H1 (cell line): ENCODE measurements at regions not wholly inside any gene's neighbourhood (a gene's known extent, or its start where the extent isn't known, plus 50 kb on each side); places are given as distances from the start of the nearest gene placed in this dataset.

Experiments used
- CTCF ChIA-PET: fragments of 300-600 bp; sonication (Branson Sonifier 250); formaldehyde crosslinking; loops from one replicate; lab custom pipeline; 2021; ENCODE audit not compliant: partially characterized antibody; lab: Charles Lee
- POLR2A ChIA-PET: fragments of 300-600 bp; sonication (Branson Sonifier 250); formaldehyde crosslinking; loops from one replicate; lab custom pipeline; 2021; ENCODE audit warnings: inconsistent platforms; ENCODE audit not compliant: partially characterized antibody; lab: Charles Lee
- DNase-seq, 2 experiments: peaks; one replicate each; pipeline versions ENCODE4 v3.0.0 to v3.0.0-alpha.2; 2010 to 2022; ENCODE audit warnings: low spot score in 2 of 2, low read depth in 1 of 2, mixed read lengths in 1 of 2
- FAIRE-seq: peaks from 2 replicates; lab custom pipeline; 2011; peaks lifted over from hg19 to GRCh38; lab: Jason Lieb, UNC
- H2AFZ ChIP-seq: 2 replicates; pipeline ENCODE4 v1.8.1; 2012; ENCODE audit warnings: low read length, inconsistent platforms
- H2AK5ac ChIP-seq: 2 replicates; pipeline ENCODE4 v1.6.1; 2013; ENCODE audit warnings: low read depth, low read length
- H2BK120ac ChIP-seq: replicated peaks from 2 replicates; pipeline ENCODE3; 2013; ENCODE audit warnings: low read depth, low read length, inconsistent platforms
- H2BK12ac ChIP-seq: 2 replicates; pipeline ENCODE4 v1.6.1; 2013; ENCODE audit warnings: low read depth, low read length
- H2BK15ac ChIP-seq: 2 replicates; pipeline ENCODE4 v1.6.1; 2013; ENCODE audit warnings: low read length
- H2BK20ac ChIP-seq: 2 replicates; pipeline ENCODE4 v1.6.1; 2013; ENCODE audit warnings: low read length
- H2BK5ac ChIP-seq: 2 replicates; pipeline ENCODE4 v1.6.1; 2013; ENCODE audit warnings: low read depth, low read length
- H3K14ac ChIP-seq: 2 replicates; pipeline ENCODE4 v1.6.1; 2013; ENCODE audit warnings: inconsistent platforms; ENCODE audit not compliant: insufficient read length
- H3K18ac ChIP-seq: 2 replicates; pipeline ENCODE4 v1.6.1; 2013; ENCODE audit warnings: low read length; ENCODE audit errors: extremely low read depth
- H3K23ac ChIP-seq: 2 replicates; pipeline ENCODE4 v1.6.1; 2013; ENCODE audit warnings: inconsistent platforms; ENCODE audit not compliant: insufficient read length
- H3K23me2 ChIP-seq: 2 replicates; pipeline ENCODE4 v1.6.1; 2013; ENCODE audit warnings: low read depth, low read length
- H3K27ac ChIP-seq: 2 replicates; pipeline ENCODE4 v1.6.1; 2011; ENCODE audit warnings: low read depth, low read length, inconsistent platforms
- H3K27me3 ChIP-seq, 4 experiments: replicated peaks in 1 of 4; 1 replicate in 1 of 4; 2 replicates in 3 of 4; pipeline versions ENCODE4 v1.6.1 to v1.8.1; 2011 to 2013; ENCODE audit warnings: low read length in 3 of 4, mild to moderate bottlenecking in 3 of 4, inconsistent platforms in 2 of 4, mixed read lengths in 2 of 4, moderate library complexity in 1 of 4; ENCODE audit not compliant: control insufficient read depth in 3 of 4, insufficient read depth in 3 of 4; ENCODE audit errors: extremely low read depth in 1 of 4
- H3K36me3 ChIP-seq, 4 experiments: 2 replicates each; pipeline versions ENCODE4 v1.6.1 to v1.8.1; 2011 to 2013; ENCODE audit warnings: mild to moderate bottlenecking in 4 of 4, low read length in 3 of 4, moderate library complexity in 2 of 4, control low read depth in 1 of 4, inconsistent platforms in 1 of 4; ENCODE audit not compliant: insufficient read depth in 4 of 4, control insufficient read depth in 2 of 4
- H3K4ac ChIP-seq: replicated peaks from 2 replicates; pipeline ENCODE3; 2013; ENCODE audit warnings: low read length, low read depth, mixed read lengths, inconsistent platforms; ENCODE audit not compliant: insufficient read length
- H3K4me1 ChIP-seq, 4 experiments: replicated peaks in 1 of 4; 1 replicate in 1 of 4; 2 replicates in 3 of 4; pipeline versions ENCODE4 v1.6.1 to v1.8.1; 2011 to 2013; ENCODE audit warnings: low read length in 3 of 4, inconsistent platforms in 2 of 4, mixed read lengths in 1 of 4; ENCODE audit not compliant: insufficient read depth in 4 of 4, control insufficient read depth in 3 of 4
- H3K4me2 ChIP-seq, 2 experiments: 2 replicates each; pipeline versions ENCODE4 v1.6.1 to v1.8.1; 2011 to 2013; ENCODE audit warnings: low read depth in 2 of 2, low read length in 2 of 2, control low read depth in 1 of 2, inconsistent platforms in 1 of 2, mild to moderate bottlenecking in 1 of 2; ENCODE audit not compliant: insufficient read depth in 1 of 2
- H3K4me3 ChIP-seq, 4 experiments: fragments of 200-600, 300-600 bp in 1 of 4; sonication (generic), shearing (Covaris generic), sonication (Bioruptor Twin) in 1 of 4; 2 replicates each; pipeline versions ENCODE4 v1.5.1 to v1.8.1; 2011 to 2016; ENCODE audit warnings: low read length in 4 of 4, low read depth in 3 of 4, control low read depth in 2 of 4, inconsistent platforms in 2 of 4, mild to moderate bottlenecking in 2 of 4, mixed read lengths in 1 of 4, moderate library complexity in 1 of 4; ENCODE audit not compliant: insufficient read depth in 2 of 4; ENCODE audit errors: extremely low read depth in 1 of 4
- H3K56ac ChIP-seq: replicated peaks from 2 replicates; pipeline ENCODE3; 2013; ENCODE audit warnings: low read depth, mild to moderate bottlenecking, mixed read lengths, low read length, inconsistent platforms; ENCODE audit not compliant: insufficient read length
- H3K79me1 ChIP-seq: 2 replicates; pipeline ENCODE4 v1.6.1; 2013; ENCODE audit warnings: low read depth, low read length, control low read depth
- H3K79me2 ChIP-seq, 2 experiments: 2 replicates each; pipeline versions ENCODE4 v1.6.1 to v1.8.1; 2012 to 2013; ENCODE audit warnings: low read length in 2 of 2, mild to moderate bottlenecking in 2 of 2, inconsistent platforms in 1 of 2; ENCODE audit not compliant: insufficient read depth in 2 of 2, control insufficient read depth in 1 of 2
- H3K9ac ChIP-seq, 4 experiments: replicated peaks in 1 of 4; 1 replicate in 1 of 4; 2 replicates in 3 of 4; pipeline versions ENCODE4 v1.6.1 to v1.8.1; 2011 to 2013; ENCODE audit warnings: low read depth in 3 of 4, low read length in 3 of 4, control low read depth in 2 of 4, mild to moderate bottlenecking in 2 of 4, moderate library complexity in 2 of 4, inconsistent platforms in 1 of 4; ENCODE audit errors: extremely low read depth in 1 of 4
- H3K9me3 ChIP-seq, 2 experiments: 2 replicates each; pipeline versions ENCODE4 v1.6.1 to v1.8.1; 2012 to 2013; ENCODE audit warnings: mild to moderate bottlenecking in 2 of 2, moderate library complexity in 2 of 2, control low read depth in 1 of 2, inconsistent platforms in 1 of 2, low read depth in 1 of 2, low read length in 1 of 2, mixed read lengths in 1 of 2; ENCODE audit not compliant: insufficient read depth in 2 of 2
- H4K20me1 ChIP-seq, 2 experiments: replicated peaks in 1 of 2; 2 replicates each; pipeline versions ENCODE3 to v1.8.1; 2011 to 2013; ENCODE audit warnings: inconsistent platforms in 2 of 2, low read length in 2 of 2, mild to moderate bottlenecking in 1 of 2; ENCODE audit not compliant: insufficient read depth in 2 of 2, control insufficient read depth in 1 of 2
- H4K5ac ChIP-seq: 2 replicates; pipeline ENCODE4 v1.6.1; 2013; ENCODE audit warnings: low read length, low read depth, mixed read lengths, inconsistent platforms; ENCODE audit not compliant: insufficient read length
- H4K8ac ChIP-seq: 2 replicates; pipeline ENCODE4 v1.8.0; 2013; ENCODE audit warnings: mild to moderate bottlenecking, moderate library complexity, low read length, inconsistent platforms; ENCODE audit not compliant: insufficient read depth; ENCODE audit errors: extremely low read depth
- H4K91ac ChIP-seq: replicated peaks from 2 replicates; pipeline ENCODE3; 2013; ENCODE audit warnings: low read length, mixed read lengths, inconsistent platforms; ENCODE audit not compliant: insufficient read length
- BCL11A ChIP-seq, 2 experiments: IDR thresholded peaks; one replicate each; pipeline ENCODE4 v1.6.1; 2011; ENCODE audit warnings: low read depth in 2 of 2, low read length in 2 of 2, mild to moderate bottlenecking in 2 of 2
- CBX8 ChIP-seq: fragments of 300-800, 300-1000 bp; sonication (generic); IDR thresholded peaks from 2 replicates; pipeline ENCODE4 v1.7.1; 2016; ENCODE audit warnings: low read depth, low read length, borderline replicate concordance
- CTCF ChIP-seq, 3 experiments: IDR thresholded peaks; 1 replicate in 2 of 3; 2 replicates in 1 of 3; pipeline versions ENCODE4 v1.5.1 to v1.6.1; 2011; ENCODE audit warnings: low read length in 3 of 3, mild to moderate bottlenecking in 3 of 3, inconsistent platforms in 2 of 3, low read depth in 1 of 3, moderate library complexity in 1 of 3; ENCODE audit not compliant: insufficient read depth in 1 of 3; ENCODE audit errors: control extremely low read depth in 1 of 3
- POLR2A ChIP-seq, 2 experiments: IDR thresholded peaks; 1 replicate in 1 of 2; 2 replicates in 1 of 2; pipeline ENCODE4 v1.6.1; 2011; ENCODE audit warnings: low read depth in 2 of 2, low read length in 2 of 2, mild to moderate bottlenecking in 2 of 2; ENCODE audit errors: control extremely low read depth in 1 of 2
- RAD21 ChIP-seq, 2 experiments: IDR thresholded peaks in 1 of 2; conservative IDR thresholded peaks in 1 of 2; 2 replicates each; pipeline ENCODE4 v1.6.1; 2011; ENCODE audit warnings: low read depth in 2 of 2, low read length in 2 of 2, improper control_type of control experiment in 1 of 2, inconsistent platforms in 1 of 2, mild to moderate bottlenecking in 1 of 2, moderate library complexity in 1 of 2

- no peak for TF ChIP-seq CBX8
Observed at GRCh38 chr4:91963486-91963885, 340.3 kb upstream of the GRID2 start (continued).

- H2AK5ac ChIP-seq, result no peak overlapping the region
- H3K9ac ChIP-seq, result no peak overlapping the region
- H2AFZ ChIP-seq, result no peak overlapping the region
- H2BK12ac ChIP-seq, result no peak overlapping the region
- H3K4me3 ChIP-seq, result no peak overlapping the region
- H4K20me1 ChIP-seq, result no peaks in the 10 kb centered on the region
- H3K14ac ChIP-seq, result no peak overlapping the region
- H2BK15ac ChIP-seq, result no peak overlapping the region
- H3K18ac ChIP-seq, result no peak overlapping the region
- H3K79me2 ChIP-seq, result no peaks in the 10 kb centered on the region
- no peak for DNase-seq
- TF ChIP-seq BCL11A (IDR thresholded peaks at IDR 0.05; ENCODE audit: low read depth in 2 of 2, low read length in 2 of 2) (no peak), CTCF (IDR thresholded peaks at IDR 0.05; ENCODE audit: control extremely low read depth in 1 of 3, insufficient read depth in 1 of 3, low read depth in 1 of 3, low read length in 3 of 3) (peak in 1 of 3 experiments; percentile 2; a peak in 1 of 4 replicates), POLR2A (IDR thresholded peaks at IDR 0.05; ENCODE audit: control extremely low read depth in 1 of 2, low read depth in 2 of 2, low read length in 2 of 2) (no peak), RAD21 (IDR thresholded peaks at IDR 0.05 in 1 of 2, conservative IDR thresholded peaks at IDR 0.05 in 1 of 2; ENCODE audit: low read depth in 2 of 2, low read length in 2 of 2) (0 out of 4 replicates have a peak, but pooled peaks of 1 of the 2 experiments have one; percentile 14)
- no peaks in the 10 kb centered on the region for H3K36me3 ChIP-seq
- CTCF ChIA-PET, result no interaction called here
- no peak overlapping the region for H3K27ac ChIP-seq
- no peak overlapping the region for H3K56ac ChIP-seq
- H4K5ac ChIP-seq, result no peak overlapping the region
- H3K4me2 ChIP-seq, result no peak overlapping the region
- H3K23me2 ChIP-seq, result no peaks in the 10 kb centered on the region
- H4K8ac ChIP-seq, result no peak overlapping the region
- no peaks in the 10 kb centered on the region for H3K79me1 ChIP-seq
- no peaks in the 10 kb centered on the region for H3K4me1 ChIP-seq
- H3K9me3 ChIP-seq, result no peaks in the 10 kb centered on the region
- H2BK5ac ChIP-seq, result no peak overlapping the region
- H4K91ac ChIP-seq, result no peak overlapping the region
- no peaks in the 10 kb centered on the region for H3K27me3 ChIP-seq
- no peak overlapping the region for H2BK20ac ChIP-seq
- no peak overlapping the region for H2BK120ac ChIP-seq
- no peak overlapping the region for H3K4ac ChIP-seq
- no peak for FAIRE-seq
- H3K23ac ChIP-seq, result no peak overlapping the region
- POLR2A ChIA-PET, result no interaction called here
Observed at GRCh38 chr4:91965166-91965565, 338.6 kb upstream of the GRID2 start.
